ENCODE measurements at regions not wholly inside any gene's neighbourhood (a gene's known extent, or its start where the extent isn't known, plus 50 kb on each side); places are given as distances from the start of the nearest gene placed in this dataset.

GRCh38 chr5:111975133-111975532 is 218.1 kb upstream of the NREP start:
- TF ChIP-seq CTCF (IDR thresholded peaks at IDR 0.05), result no peak
- no peak for TF ChIP-seq POLR2A (IDR thresholded peaks at IDR 0.05)
